SK-N-SH treated with all-trans-retinoic acid at 6 μM for 48 hours (cell line): ENCODE measurements at regions not wholly inside any gene's neighbourhood (a gene's known extent, or its start where the extent isn't known, plus 50 kb on each side); places are given as distances from the start of the nearest gene placed in this dataset.

Experiments used
- ATAC-seq: fragments of 200-7000 bp; cut with Tn5 transposase; 3 replicates; pipeline ENCODE4 v1.9.1; 2020; ENCODE audit warnings: mild to moderate bottlenecking, moderate library complexity
- ARNTL ChIP-seq: fragments of 450-650 bp; formaldehyde crosslinking; IDR thresholded peaks from 2 replicates; pipeline ENCODE4 v1.5.0; 2020; ENCODE audit warnings: low read depth, mild to moderate bottlenecking, moderate library complexity, borderline replicate concordance
- GLIS3 ChIP-seq: fragments of 250-450 bp; sonication (Bioruptor Pico); IDR thresholded peaks from 2 replicates; pipeline ENCODE4 v1.5.0; 2020; ENCODE audit warnings: mild to moderate bottlenecking, moderate library complexity

DNA sequence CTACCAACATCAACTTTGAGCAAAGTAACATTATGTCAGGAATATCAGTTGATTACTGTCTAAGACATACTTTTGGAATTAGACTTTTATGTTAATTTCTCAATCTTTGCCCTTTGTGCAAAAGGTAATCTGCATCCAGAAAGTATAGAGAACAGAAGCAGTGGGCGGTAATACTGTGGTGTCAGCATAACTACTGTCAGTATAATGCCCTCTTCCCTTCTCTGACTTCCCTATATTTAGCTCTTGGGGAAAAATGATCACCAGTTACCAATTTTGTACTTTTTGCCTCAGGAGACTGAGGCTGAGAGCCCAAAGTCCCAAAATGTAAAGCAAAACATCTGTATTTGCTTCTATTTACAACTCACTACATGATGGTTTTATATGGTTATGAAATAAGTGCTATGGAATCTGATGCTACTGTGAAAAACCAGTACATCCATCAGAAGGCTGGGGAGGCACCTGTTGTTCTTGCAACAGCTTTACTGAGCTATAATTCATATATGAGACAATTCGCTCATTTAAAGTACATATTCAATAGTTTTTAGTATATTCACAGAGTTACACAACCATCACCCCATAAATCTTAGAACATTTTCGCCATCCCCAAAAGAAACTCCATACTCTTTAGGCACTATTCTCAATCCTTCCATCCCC lies 51.3 kb upstream of the CD302 start:
- no peak for TF ChIP-seq ARNTL
- no peak for TF ChIP-seq GLIS3 (CRISPR knock-in tag)
- TF ChIP-seq, all 23 proteins: peak for 0
- no peak for ATAC-seq
